ENCODE measurements at regions not wholly inside any gene's neighbourhood (a gene's known extent, or its start where the extent isn't known, plus 50 kb on each side); places are given as distances from the start of the nearest gene placed in this dataset.

DNA sequence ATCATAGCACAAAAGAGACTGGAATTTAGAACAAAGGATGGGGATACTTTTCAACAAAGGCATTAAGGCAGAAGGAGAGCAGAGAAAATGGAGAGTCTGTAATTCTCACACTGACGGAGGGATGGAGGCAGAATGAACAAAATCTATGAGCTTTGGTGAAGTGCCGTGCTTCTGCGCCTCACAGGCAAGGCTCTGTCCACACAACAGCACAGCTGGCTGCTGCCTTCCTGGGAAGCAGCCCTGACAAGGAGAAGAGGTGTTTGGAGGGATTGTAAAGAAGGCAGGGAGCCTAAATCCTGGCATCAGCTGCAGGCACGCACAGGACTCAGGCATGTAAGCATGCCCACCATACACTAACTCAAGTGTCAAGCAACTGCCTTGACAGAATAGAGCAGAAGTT is 485.2 kb upstream of the KIF2A start:
- no peak for FAIRE-seq
- H3K9ac ChIP-seq (replicated peaks; ENCODE audit: extremely low read depth, insufficient read depth, low read length), result no peak overlapping the region
- dilution Hi-C loops (cut with MboI; ENCODE audit: extremely low pct_ligation_motif_present, low sequenced_read_pairs) (no loop called here), intact Hi-C loops (cut with micrococcal nuclease) (no loop called here)
- H3K27me3 ChIP-seq (ENCODE audit: control insufficient read depth in 2 of 2, insufficient read depth in 2 of 2, low read length in 2 of 2), result peaks cover 9 to 17% of the 10 kb centered on the region in 2 experiments
- DNase-seq (ENCODE audit: low read depth, low spot score), result no peak
- POLR2A ChIA-PET, result no interaction called here
- no peaks in the 10 kb centered on the region for H3K9me1 ChIP-seq (replicated peaks; ENCODE audit: control insufficient read depth, extremely low read depth, insufficient read depth, low read length)
- H3K4me1 ChIP-seq (ENCODE audit: control insufficient read depth, extremely low read depth, insufficient read depth, low read length), result no peaks in the 10 kb centered on the region
- BruUV-seq (replicated peaks), result no TSS peak
- H3K79me2 ChIP-seq (ENCODE audit: control insufficient read depth, insufficient read depth, low read length), result no peaks in the 10 kb centered on the region
- no peak overlapping the region for H3K4me3 ChIP-seq (replicated peaks in 1 of 3; ENCODE audit: insufficient read depth in 1 of 3, low read depth in 1 of 3, low read length in 3 of 3)
- H3K36me3 ChIP-seq (ENCODE audit: control insufficient read depth in 2 of 2, extremely low read depth in 1 of 2, insufficient read depth in 2 of 2, low read length in 2 of 2), result no peaks in the 10 kb centered on the region
- no peaks in the 10 kb centered on the region for H3K9me3 ChIP-seq (replicated peaks; ENCODE audit: control insufficient read depth, insufficient read depth, low read length)
- H3K4me2 ChIP-seq (ENCODE audit: insufficient read depth, low read length), result no peak overlapping the region
- CTCF ChIA-PET, result interaction anchor here (1.6 kb wide), 1 partner anchor 862 kb away, joined by 4 read pairs; no protein-coding TSS in a partner anchor
- H3K27ac ChIP-seq (ENCODE audit: insufficient read depth, low read depth, low read length), result no peak overlapping the region
- TF ChIP-seq MYC (IDR thresholded peaks at IDR 0.05; ENCODE audit: low read depth, low read length) (no peak), EZH2 (IDR thresholded peaks at IDR 0.05; ENCODE audit: borderline replicate concordance, low read depth, low read length, severe bottlenecking) (no peak)
- TF ChIP-seq, protein P1, sequence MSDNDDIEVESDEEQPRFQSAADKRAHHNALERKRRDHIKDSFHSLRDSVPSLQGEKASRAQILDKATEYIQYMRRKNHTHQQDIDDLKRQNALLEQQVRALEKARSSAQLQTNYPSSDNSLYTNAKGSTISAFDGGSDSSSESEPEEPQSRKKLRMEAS (IDR thresholded peaks at IDR 0.05; ENCODE audit: insufficient read depth, insufficient read length), result no peak
- H2AFZ ChIP-seq (ENCODE audit: low read depth, low read length), result no peak overlapping the region
- H4K20me1 ChIP-seq (replicated peaks; ENCODE audit: control insufficient read depth, extremely low read depth, insufficient read depth, low read length), result no peaks in the 10 kb centered on the region

DNA sequence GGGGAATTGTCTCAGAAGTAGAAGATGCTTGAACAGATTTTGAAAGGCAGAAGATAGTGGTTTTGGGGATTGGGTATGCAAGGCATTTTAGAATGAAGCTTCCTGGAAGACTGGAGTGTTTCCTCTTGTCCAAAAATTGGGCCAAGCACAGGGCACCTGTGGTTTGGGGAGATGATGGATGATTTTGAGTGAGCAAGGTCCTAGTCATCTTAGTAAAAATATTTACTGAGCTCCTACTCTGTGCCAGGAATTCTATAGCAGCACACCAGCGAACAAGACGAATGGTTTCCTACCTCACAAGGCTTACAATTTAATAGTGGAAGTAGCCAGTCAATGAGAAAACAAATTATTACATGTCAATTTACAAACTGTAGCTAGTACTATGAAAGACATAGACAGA is 484.4 kb upstream of the KIF2A start:
- dilution Hi-C loops (cut with MboI; ENCODE audit: extremely low pct_ligation_motif_present, low sequenced_read_pairs), result no loop called here
- BruUV-seq (replicated peaks), result no TSS peak

More for the DNA sequence above, 484.4 kb upstream of the KIF2A start:
- ChIA-PET POLR2A (no interaction called here), CTCF (interaction anchor here (1.6 to 2.4 kb wide), 2 partner anchors 14 to 863 kb away, joined by 4 to 8 read pairs; no protein-coding TSS in a partner anchor)
- Histone ChIP-seq H4K20me1 (replicated peaks; ENCODE audit: control insufficient read depth, extremely low read depth, insufficient read depth, low read length) (no peaks in the 10 kb centered on the region), H3K9me1 (replicated peaks; ENCODE audit: control insufficient read depth, extremely low read depth, insufficient read depth, low read length) (no peaks in the 10 kb centered on the region), H3K9ac (replicated peaks; ENCODE audit: extremely low read depth, insufficient read depth, low read length) (no peak overlapping the region), H3K4me1 (ENCODE audit: control insufficient read depth, extremely low read depth, insufficient read depth, low read length) (no peaks in the 10 kb centered on the region), H3K79me2 (ENCODE audit: control insufficient read depth, insufficient read depth, low read length) (no peaks in the 10 kb centered on the region), H3K4me3 (replicated peaks in 1 of 3; ENCODE audit: insufficient read depth in 1 of 3, low read depth in 1 of 3, low read length in 3 of 3) (no peak overlapping the region), H3K27ac (ENCODE audit: insufficient read depth, low read depth, low read length) (no peak overlapping the region), H3K27me3 (ENCODE audit: control insufficient read depth in 2 of 2, insufficient read depth in 2 of 2, low read length in 2 of 2) (peaks cover 9 to 21% of the 10 kb centered on the region in 2 experiments), H3K4me2 (ENCODE audit: insufficient read depth, low read length) (no peak overlapping the region), H2AFZ (ENCODE audit: low read depth, low read length) (no peak overlapping the region), H3K9me3 (replicated peaks; ENCODE audit: control insufficient read depth, insufficient read depth, low read length) (no peaks in the 10 kb centered on the region), H3K36me3 (ENCODE audit: control insufficient read depth in 2 of 2, extremely low read depth in 1 of 2, insufficient read depth in 2 of 2, low read length in 2 of 2) (no peaks in the 10 kb centered on the region)
- DNase-seq (ENCODE audit: low read depth, low spot score), result no peak
- TF ChIP-seq MYC (IDR thresholded peaks at IDR 0.05; ENCODE audit: low read depth, low read length) (no peak), EZH2 (IDR thresholded peaks at IDR 0.05; ENCODE audit: borderline replicate concordance, low read depth, low read length, severe bottlenecking) (no peak), FOS (IDR thresholded peaks at IDR 0.05; ENCODE audit: borderline replicate concordance, insufficient read depth, low read length) (no peak), POLR2AphosphoS5 (IDR thresholded peaks at IDR 0.05; ENCODE audit: insufficient read depth, low read depth, low read length) (no peak), JUN (IDR thresholded peaks at IDR 0.05; ENCODE audit: borderline replicate concordance, insufficient read depth, insufficient read length, low read depth) (no peak), GATA2 (IDR thresholded peaks at IDR 0.05; ENCODE audit: insufficient read depth, insufficient read length, low read depth, low read length) (no peak)
- TF ChIP-seq, protein P1 (IDR thresholded peaks at IDR 0.05; ENCODE audit: insufficient read depth, insufficient read length), result no peak
- intact Hi-C loops (cut with micrococcal nuclease), result no loop called here
- FAIRE-seq, result no peak
